ENCODE measurements at regions not wholly inside any gene's neighbourhood (a gene's known extent, or its start where the extent isn't known, plus 50 kb on each side); places are given as distances from the start of the nearest gene placed in this dataset.

DNA sequence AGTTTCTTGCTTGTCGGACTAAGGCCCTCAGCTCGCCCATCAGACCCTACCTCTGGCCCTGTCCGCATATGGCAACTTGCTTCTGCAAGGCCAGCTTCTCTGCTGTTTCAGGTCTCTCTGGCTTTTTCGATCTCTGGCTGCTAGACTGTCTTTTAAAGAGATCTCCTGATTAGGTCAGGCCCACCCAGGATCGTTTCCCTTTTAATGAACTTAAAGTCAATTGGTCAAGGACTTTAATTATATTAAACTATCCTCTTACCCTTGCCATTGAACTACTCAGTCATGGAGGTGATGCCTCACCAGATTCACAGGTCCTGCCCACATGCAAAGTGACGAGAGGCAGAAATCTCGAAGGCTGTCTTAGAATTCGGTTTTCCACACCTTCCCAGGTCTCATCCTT lies 670.9 kb downstream of the GATA3 start:
- no peak for TF ChIP-seq CTCF (IDR thresholded peaks at IDR 0.05; ENCODE audit: low read depth, low read length, missing input control)
- no peak for TF ChIP-seq ZBTB33 (IDR thresholded peaks at IDR 0.05)
- no peak for TF ChIP-seq TAF1 (conservative IDR thresholded peaks at IDR 0.05)
- TF ChIP-seq RAD21 (IDR thresholded peaks at IDR 0.05) = no peak
- TF ChIP-seq FOXA2 (IDR thresholded peaks at IDR 0.05) = no peak
- no peak for TF ChIP-seq REST (IDR thresholded peaks at IDR 0.05)
- no peak for TF ChIP-seq HNF4A (conservative IDR thresholded peaks at IDR 0.05)
- no peak for TF ChIP-seq SP1 (IDR thresholded peaks at IDR 0.05)
- TF ChIP-seq, protein P1, sequence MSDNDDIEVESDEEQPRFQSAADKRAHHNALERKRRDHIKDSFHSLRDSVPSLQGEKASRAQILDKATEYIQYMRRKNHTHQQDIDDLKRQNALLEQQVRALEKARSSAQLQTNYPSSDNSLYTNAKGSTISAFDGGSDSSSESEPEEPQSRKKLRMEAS (IDR thresholded peaks at IDR 0.05) = no peak
- no peak for TF ChIP-seq RXRA (IDR thresholded peaks at IDR 0.05)
- TF ChIP-seq GABPA (IDR thresholded peaks at IDR 0.05 in 1 of 2, conservative IDR thresholded peaks at IDR 0.05 in 1 of 2) = no peak
- no peak for TF ChIP-seq YY1 (IDR thresholded peaks at IDR 0.05)
- TF ChIP-seq JUND (IDR thresholded peaks at IDR 0.05) = no peak
